Activated T-cell treated with anti-CD3 and anti-CD28 coated beads, Interleukin-2, amount 50 U/mL, for 24 hours (primary cell): ENCODE measurements at regions not wholly inside any gene's neighbourhood (a gene's known extent, or its start where the extent isn't known, plus 50 kb on each side); places are given as distances from the start of the nearest gene placed in this dataset.
"Not testable (repeated sequence)": the region's sequence is repeated elsewhere in the genome, so short reads cannot be mapped to it uniquely, and the experiment has no call there.

Source experiments
- DNase-seq: peaks from one replicate; pipeline ENCODE4 v3.0.0-alpha.2; 2020
- H3K27ac Mint-ChIP-seq: 2 replicates; pipeline ENCODE4 v1.8.0; 2020; ENCODE audit warnings: mild to moderate bottlenecking, mixed read lengths
- H3K27me3 Mint-ChIP-seq: 2 replicates; pipeline ENCODE4 v1.8.0; 2020; ENCODE audit warnings: mixed read lengths
- H3K36me3 Mint-ChIP-seq: 2 replicates; pipeline ENCODE4 v1.8.0; 2020; ENCODE audit warnings: low read depth, mixed read lengths
- H3K4me1 Mint-ChIP-seq: 2 replicates; pipeline ENCODE4 v1.8.0; 2020; ENCODE audit warnings: low read depth, mixed read lengths
- H3K4me3 Mint-ChIP-seq: 2 replicates; pipeline ENCODE4 v1.8.0; 2020; ENCODE audit warnings: mild to moderate bottlenecking, moderate library complexity, mixed read lengths
- H3K9me3 Mint-ChIP-seq: 2 replicates; pipeline ENCODE4 v1.8.0; 2020; ENCODE audit warnings: mixed read lengths

GRCh38 chr21:25531538-25532250 lies 75.6 kb downstream of the MRPL39 start:
- not testable (repeated sequence) for H3K27me3 Mint-ChIP-seq, H3K9me3 Mint-ChIP-seq, H3K4me1 Mint-ChIP-seq, DNase-seq, H3K36me3 Mint-ChIP-seq, H3K4me3 Mint-ChIP-seq, H3K27ac Mint-ChIP-seq

GRCh38 chr21:25528515-25528914 lies 78.8 kb downstream of the MRPL39 start:
- H3K4me3 Mint-ChIP-seq, result no peak overlapping the region
- H3K36me3 Mint-ChIP-seq, result no peaks in the 10 kb centered on the region
- H3K4me1 Mint-ChIP-seq, result peaks cover 2% of the 10 kb centered on the region
- no peak for DNase-seq
- H3K9me3 Mint-ChIP-seq, result no peaks in the 10 kb centered on the region
- no peak overlapping the region for H3K27ac Mint-ChIP-seq
- H3K27me3 Mint-ChIP-seq, result no peaks in the 10 kb centered on the region

- H3K36me3 Mint-ChIP-seq, result peaks cover 2% of the 10 kb centered on the region
- DNase-seq, result no peak
- H3K9me3 Mint-ChIP-seq, result peaks cover 3% of the 10 kb centered on the region
- H3K27ac Mint-ChIP-seq, result no peak overlapping the region
- peaks cover 31% of the 10 kb centered on the region for H3K4me1 Mint-ChIP-seq
- H3K4me3 Mint-ChIP-seq, result no peak overlapping the region
- no peaks in the 10 kb centered on the region for H3K27me3 Mint-ChIP-seq
These were observed 88.8 kb downstream of the MRPL39 start for GRCh38 chr21:25518491-25518911.

GRCh38 chr21:25515484-25516405 lies 91.5 kb downstream of the MRPL39 start:
- H3K4me1 Mint-ChIP-seq, result peaks cover 49% of the 10 kb centered on the region
- no peaks in the 10 kb centered on the region for H3K27me3 Mint-ChIP-seq
- no peak for DNase-seq
- no peak overlapping the region for H3K4me3 Mint-ChIP-seq
- peaks cover 21% of the 10 kb centered on the region for H3K36me3 Mint-ChIP-seq
- peaks cover 3% of the 10 kb centered on the region for H3K9me3 Mint-ChIP-seq
- H3K27ac Mint-ChIP-seq, result peak overlapping the region; percentile 74

- H3K4me3 Mint-ChIP-seq, result peak overlapping the region; percentile 75
- H3K9me3 Mint-ChIP-seq, result peaks cover 3% of the 10 kb centered on the region
- peak overlapping the region; percentile 89 for H3K27ac Mint-ChIP-seq
- peaks cover 61% of the 10 kb centered on the region for H3K4me1 Mint-ChIP-seq
- H3K36me3 Mint-ChIP-seq, result peaks cover 30% of the 10 kb centered on the region
- no peak for DNase-seq
- no peaks in the 10 kb centered on the region for H3K27me3 Mint-ChIP-seq
These were observed 93.5 kb downstream of the MRPL39 start for GRCh38 chr21:25513810-25514209.

GRCh38 chr21:25512095-25513081 lies 94.9 kb downstream of the MRPL39 start:
- Mint-ChIP-seq H3K36me3 (peaks cover 44% of the 10 kb centered on the region), H3K27ac (peak overlapping the region; percentile 95), H3K27me3 (no peaks in the 10 kb centered on the region), H3K9me3 (peaks cover 3% of the 10 kb centered on the region), H3K4me1 (peaks cover 72% of the 10 kb centered on the region), H3K4me3 (peak overlapping the region; percentile 75)
- peak; percentile 51 for DNase-seq

- Mint-ChIP-seq H3K27me3 (no peaks in the 10 kb centered on the region), H3K4me1 (peaks cover 80% of the 10 kb centered on the region), H3K4me3 (peak overlapping the region; percentile 75), H3K36me3 (peaks cover 64% of the 10 kb centered on the region), H3K9me3 (peaks cover 3% of the 10 kb centered on the region), H3K27ac (peak overlapping the region; percentile 93)
- no peak for DNase-seq
These were observed 97.4 kb downstream of the MRPL39 start for GRCh38 chr21:25509862-25510261.

GRCh38 chr21:25508364-25508763 lies 98.9 kb downstream of the MRPL39 start:
- H3K36me3 Mint-ChIP-seq, result peaks cover 75% of the 10 kb centered on the region

GRCh38 chr21:25507522-25507921 lies 99.8 kb downstream of the MRPL39 start:
- Mint-ChIP-seq H3K36me3 (peaks cover 73% of the 10 kb centered on the region), H3K27me3 (no peaks in the 10 kb centered on the region), H3K9me3 (peaks cover 12% of the 10 kb centered on the region), H3K27ac (peak overlapping the region; percentile 93), H3K4me3 (peak overlapping the region; percentile 72), H3K4me1 (peaks cover 78% of the 10 kb centered on the region)
- no peak for DNase-seq

More at GRCh38 chr21:25508364-25508763, 98.9 kb downstream of the MRPL39 start:
- Mint-ChIP-seq H3K4me3 (peak overlapping the region; percentile 72), H3K4me1 (peaks cover 80% of the 10 kb centered on the region), H3K9me3 (peaks cover 9% of the 10 kb centered on the region), H3K27ac (peak overlapping the region; percentile 93), H3K27me3 (no peaks in the 10 kb centered on the region)
- no peak for DNase-seq

GRCh38 chr21:25506887-25507286 lies 100.4 kb downstream of the MRPL39 start:
- peak overlapping the region; percentile 72 for H3K4me3 Mint-ChIP-seq
- peaks cover 77% of the 10 kb centered on the region for H3K4me1 Mint-ChIP-seq
- H3K27ac Mint-ChIP-seq, result peak overlapping the region; percentile 93
- H3K9me3 Mint-ChIP-seq, result peaks cover 12% of the 10 kb centered on the region
- peaks cover 70% of the 10 kb centered on the region for H3K36me3 Mint-ChIP-seq
- no peak for DNase-seq
- H3K27me3 Mint-ChIP-seq, result no peaks in the 10 kb centered on the region

GRCh38 chr21:25506261-25506660 lies 101.0 kb downstream of the MRPL39 start:
- Mint-ChIP-seq H3K36me3 (peaks cover 74% of the 10 kb centered on the region), H3K4me3 (peak overlapping the region; percentile 17), H3K27me3 (no peaks in the 10 kb centered on the region), H3K9me3 (peaks cover 12% of the 10 kb centered on the region), H3K4me1 (peaks cover 82% of the 10 kb centered on the region), H3K27ac (peak overlapping the region; percentile 58)
- DNase-seq, result no peak

- Mint-ChIP-seq H3K36me3 (peaks cover 85% of the 10 kb centered on the region), H3K4me1 (peaks cover 90% of the 10 kb centered on the region), H3K4me3 (peak overlapping the region; percentile 30), H3K27ac (peak overlapping the region; percentile 91), H3K27me3 (no peaks in the 10 kb centered on the region), H3K9me3 (peaks cover 25% of the 10 kb centered on the region)
- DNase-seq, result no peak
These were observed 103.3 kb downstream of the MRPL39 start for GRCh38 chr21:25503981-25504380.

GRCh38 chr21:25501996-25502665 lies 105.2 kb downstream of the MRPL39 start:
- H3K27ac Mint-ChIP-seq, result peak overlapping the region; percentile 98
- H3K9me3 Mint-ChIP-seq, result peaks cover 32% of the 10 kb centered on the region
- peaks cover 85% of the 10 kb centered on the region for H3K36me3 Mint-ChIP-seq
- peak overlapping the region; percentile 60 for H3K4me3 Mint-ChIP-seq
- DNase-seq, result peak; percentile 64
- peaks cover 89% of the 10 kb centered on the region for H3K4me1 Mint-ChIP-seq
- no peaks in the 10 kb centered on the region for H3K27me3 Mint-ChIP-seq
